A549 (cell line): ENCODE measurements at regions not wholly inside any gene's neighbourhood (a gene's known extent, or its start where the extent isn't known, plus 50 kb on each side); places are given as distances from the start of the nearest gene placed in this dataset.

ENCODE experiments used
- ATAC-seq, 2 experiments: fragments of 200-7000 bp in 1 of 2; fragments of >200 bp in 1 of 2; cut with Nextera tagmentation in 1 of 2; cut with Tn5 transposase in 1 of 2; 3 replicates each; pipeline versions ENCODE4 v1.8.0 to v1.9.1; 2018 to 2020; ENCODE audit warnings: mild to moderate bottlenecking in 1 of 2, moderate library complexity in 1 of 2
- CTCF ChIA-PET: fragments of 300-600 bp; sonication (Branson Sonifier 250); formaldehyde crosslinking; extraction: SDS; loops from one replicate; lab custom pipeline; 2021; ENCODE audit warnings: antibody characterized with exemption, inconsistent platforms; lab: Yijun Ruan, JAX
- POLR2A ChIA-PET: fragments of 350-600 bp; formaldehyde crosslinking; extraction: SDS; loops from one replicate; lab custom pipeline; 2021; ENCODE audit warnings: antibody characterized with exemption, inconsistent platforms; lab: Yijun Ruan, JAX
- DNase-seq, 2 experiments: peaks; one replicate each; pipeline versions ENCODE4 v3.0.0 to v3.0.0-alpha.2; 2011 to 2016; ENCODE audit warnings: low read depth in 1 of 2, low spot score in 1 of 2
- FAIRE-seq: peaks from 2 replicates; lab custom pipeline; 2011; peaks lifted over from hg19 to GRCh38; lab: Jason Lieb, UNC
- H3K27ac ChIP-seq, 2 experiments: fragments of >200 bp; sonication (Bioruptor Twin); formaldehyde crosslinking; 3 replicates each; pipeline ENCODE4 v1.5.1; 2016 to 2017
- H3K4me1 ChIP-seq: fragments of >200 bp; sonication (Bioruptor Twin); formaldehyde crosslinking; 3 replicates; pipeline ENCODE4 v1.6.1; 2016
- H3K4me2 ChIP-seq: fragments of >200 bp; sonication (Bioruptor Twin); formaldehyde crosslinking; 3 replicates; pipeline ENCODE4 v1.6.1; 2016
- H3K4me3 ChIP-seq: fragments of >200 bp; sonication (Bioruptor Twin); formaldehyde crosslinking; 3 replicates; pipeline ENCODE4 v1.5.1; 2016
- H3K9me3 ChIP-seq: fragments of >200 bp; sonication (Bioruptor Twin); formaldehyde crosslinking; 3 replicates; pipeline ENCODE4 v1.6.1; 2016
- ATOH8 ChIP-seq: fragments of 250-450 bp; sonication (Bioruptor Pico); IDR thresholded peaks from 2 replicates; pipeline ENCODE4 v1.5.0; 2020; ENCODE audit warnings: low read depth, mild to moderate bottlenecking, moderate library complexity
- CBX8 ChIP-seq: fragments of 200-600 bp; sonication (generic); IDR thresholded peaks from 2 replicates; pipeline ENCODE4 v1.6.1; 2016
- CEBPB ChIP-seq, 2 experiments: fragments of >200 bp in 1 of 2; sonication (Bioruptor Twin) in 1 of 2; formaldehyde crosslinking in 1 of 2; IDR thresholded peaks; 2 replicates each; pipeline ENCODE4 v1.6.1; 2012 to 2016
- E2F6 ChIP-seq: IDR thresholded peaks from 2 replicates; pipeline ENCODE4 v1.6.1; 2012; ENCODE audit warnings: low read depth, borderline replicate concordance
- EHF ChIP-seq: fragments of 250-450 bp; sonication (Bioruptor Pico); IDR thresholded peaks from 2 replicates; pipeline ENCODE4 v1.5.0; 2020; ENCODE audit warnings: mild to moderate bottlenecking
- ELK1 ChIP-seq: fragments of 150-350 bp; IDR thresholded peaks from 2 replicates; pipeline ENCODE4 v1.6.1; 2014; ENCODE audit warnings: low read depth, mild to moderate bottlenecking, low read length
- EP300 ChIP-seq, 2 experiments: fragments of >200 bp; sonication (Bioruptor Twin); formaldehyde crosslinking; IDR thresholded peaks; 2 replicates in 1 of 2; 3 replicates in 1 of 2; pipeline ENCODE4 v1.6.1; 2016 to 2017
- FOSL2 ChIP-seq, 2 experiments: fragments of 450-650 bp in 1 of 2; fragments of >200 bp in 1 of 2; sonication (Bioruptor Twin) in 1 of 2; formaldehyde crosslinking; IDR thresholded peaks; 2 replicates each; pipeline versions ENCODE4 v1.5.0 to v1.6.1; 2016 to 2020; ENCODE audit warnings: mild to moderate bottlenecking in 1 of 2, moderate library complexity in 1 of 2
- HMGXB4 ChIP-seq: fragments of 250-450 bp; sonication (Bioruptor Pico); IDR thresholded peaks from 2 replicates; pipeline ENCODE4 v1.5.0; 2021; ENCODE audit warnings: mild to moderate bottlenecking, moderate library complexity, borderline replicate concordance
- HOXB13 ChIP-seq: fragments of 250-450 bp; sonication (Bioruptor Pico); IDR thresholded peaks from 2 replicates; pipeline ENCODE4 v1.5.0; 2020; ENCODE audit warnings: low read depth, mild to moderate bottlenecking, moderate library complexity
- HOXB5 ChIP-seq: fragments of 250-450 bp; sonication (Bioruptor Pico); IDR thresholded peaks from 2 replicates; pipeline ENCODE4 v1.5.0; 2020; ENCODE audit warnings: mild to moderate bottlenecking, moderate library complexity
- JUN ChIP-seq, 2 experiments: fragments of >200 bp; sonication (Bioruptor Twin); formaldehyde crosslinking; IDR thresholded peaks; 2 replicates in 1 of 2; 3 replicates in 1 of 2; pipeline ENCODE4 v1.6.1; 2016 to 2017
- NPAS2 ChIP-seq: fragments of 250-450 bp; sonication (Bioruptor Pico); IDR thresholded peaks from 2 replicates; pipeline ENCODE4 v1.8.0; 2022; ENCODE audit warnings: mild to moderate bottlenecking, moderate library complexity, borderline replicate concordance
- NR3C1 ChIP-seq: fragments of >200 bp; sonication (Bioruptor Twin); formaldehyde crosslinking; IDR thresholded peaks from 3 replicates; pipeline ENCODE4 v1.6.1; 2017
- PHF8 ChIP-seq: fragments of 200-600 bp; sonication (generic); IDR thresholded peaks from 2 replicates; pipeline ENCODE4 v1.6.1; 2016; ENCODE audit warnings: low read depth, mild to moderate bottlenecking, antibody characterized with exemption, moderate library complexity, borderline replicate concordance
- POLR2AphosphoS2 ChIP-seq: conservative IDR thresholded peaks from 2 replicates; pipeline ENCODE4 v1.6.1; 2012; ENCODE audit warnings: low read length, improper control_type of control experiment, inconsistent platforms
- RAD21 ChIP-seq, 2 experiments: fragments of >200 bp in 1 of 2; sonication (Bioruptor Twin) in 1 of 2; formaldehyde crosslinking in 1 of 2; IDR thresholded peaks in 1 of 2; conservative IDR thresholded peaks in 1 of 2; 2 replicates in 1 of 2; 3 replicates in 1 of 2; pipeline ENCODE4 v1.6.1; 2012 to 2018; ENCODE audit warnings: inconsistent platforms in 1 of 2
- RFX5 ChIP-seq: fragments of 450-650 bp; IDR thresholded peaks from 2 replicates; pipeline ENCODE4 v1.7.1; 2014; ENCODE audit warnings: antibody characterized with exemption, mild to moderate bottlenecking, moderate library complexity
- RNF2 ChIP-seq: fragments of 200-600 bp; sonication (generic); IDR thresholded peaks from 2 replicates; pipeline ENCODE4 v1.6.1; 2016; ENCODE audit warnings: low read depth, mild to moderate bottlenecking, antibody characterized with exemption, moderate library complexity, borderline replicate concordance
- SMC3 ChIP-seq: fragments of >200 bp; sonication (Bioruptor Twin); formaldehyde crosslinking; IDR thresholded peaks from 3 replicates; pipeline ENCODE4 v1.6.1; 2018; ENCODE audit warnings: inconsistent platforms
- ZNF302 ChIP-seq: fragments of 250-450 bp; sonication (Bioruptor Pico); IDR thresholded peaks from 2 replicates; pipeline ENCODE4 v1.9.0; 2021; ENCODE audit warnings: inconsistent platforms, mild to moderate bottlenecking, moderate library complexity
- ZSCAN20 ChIP-seq: fragments of 250-450 bp; sonication (Bioruptor Pico); IDR thresholded peaks from 2 replicates; pipeline ENCODE4 v1.8.0; 2022; ENCODE audit warnings: mild to moderate bottlenecking, moderate library complexity
- WGBS: methylation state at CpG from one replicate; pipeline ENCODE4 v1.1.6; 2017; ENCODE audit errors: missing lambda C conversion rate; 5-methylcytosine and 5-hydroxymethylcytosine counted together
- TF ChIP-seq, protein P1 (sequence below): fragments of >200 bp; sonication (Bioruptor Twin); formaldehyde crosslinking; IDR thresholded peaks from 3 replicates; pipeline ENCODE4 v1.5.1; 2016

DNA sequence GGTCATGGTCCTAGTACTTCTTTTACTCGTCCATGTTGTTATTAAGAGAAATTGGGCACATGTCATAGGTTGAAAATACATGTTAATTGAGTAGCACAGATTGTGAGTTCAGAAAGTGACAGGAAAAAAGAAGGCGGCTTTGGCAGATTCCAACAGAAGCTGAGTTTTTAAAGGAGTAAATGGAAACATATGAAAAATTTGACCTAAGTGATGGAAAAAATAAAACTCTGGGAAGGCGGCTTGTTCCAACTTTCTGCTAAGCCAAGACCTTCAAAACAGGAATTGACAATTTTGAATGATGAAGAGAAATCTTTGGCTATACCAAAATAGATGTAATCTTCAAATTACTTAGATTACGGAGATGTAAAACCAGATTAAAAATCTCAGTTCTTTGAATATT, 868.0 kb downstream of the EPHA4 start:
- 81% methylated on average over 4 of the region's 4 CpGs for WGBS
- no peak overlapping the region for H3K4me2 ChIP-seq
- TF ChIP-seq EP300 (IDR thresholded peaks at IDR 0.05) (no peak), ZNF302 (CRISPR knock-in tag) (no peak), ATOH8 (CRISPR knock-in tag) (no peak), RNF2 (no peak), CBX8 (no peak), RAD21 (conservative IDR thresholded peaks at IDR 0.05 in 1 of 2, IDR thresholded peaks at IDR 0.05 in 1 of 2) (no peak), HOXB13 (CRISPR knock-in tag) (no peak), ZSCAN20 (CRISPR knock-in tag) (no peak), EHF (CRISPR knock-in tag) (no peak), E2F6 (no peak)
- TF ChIP-seq, all 56 proteins: peak for 0
- POLR2A ChIA-PET, result no interaction called here
- DNase-seq, result no peak
- ATAC-seq, result no peak
- Histone ChIP-seq H3K4me3 (no peak overlapping the region), H3K27ac (no peak overlapping the region), H3K9me3 (no peaks in the 10 kb centered on the region), H3K4me1 (no peaks in the 10 kb centered on the region)
- FAIRE-seq, result no peak
- CTCF ChIA-PET, result no interaction called here

DNA sequence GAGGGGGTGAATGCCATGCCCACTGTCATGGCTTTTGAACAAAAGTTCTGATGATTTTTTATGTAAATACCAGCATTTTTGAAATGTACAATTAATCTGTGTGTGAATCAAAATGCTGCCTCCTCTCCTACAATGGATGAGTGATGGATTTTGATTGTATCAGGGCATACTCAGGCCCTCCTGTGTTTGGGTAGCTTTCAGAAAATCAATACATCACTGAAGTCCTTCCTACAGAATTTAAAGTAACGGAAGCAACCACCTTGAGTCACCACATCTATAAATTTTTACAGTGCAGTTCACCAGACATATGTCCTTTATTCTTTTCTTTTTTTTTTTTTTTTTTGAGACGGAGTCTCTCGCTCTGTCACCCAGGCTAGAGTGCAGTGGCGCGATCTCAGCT, 867.3 kb downstream of the EPHA4 start:
- ChIA-PET POLR2A (no interaction called here), CTCF (no interaction called here)
- Histone ChIP-seq H3K9me3 (no peaks in the 10 kb centered on the region), H3K4me1 (no peaks in the 10 kb centered on the region), H3K4me3 (no peak overlapping the region)
- WGBS, result 84% methylated on average over 5 of the region's 5 CpGs
- TF ChIP-seq FOSL2 (IDR thresholded peaks at IDR 0.05) (no peak), FOSL2 (CRISPR knock-in tag; IDR thresholded peaks at IDR 0.05) (no peak), RAD21 (conservative IDR thresholded peaks at IDR 0.05 in 1 of 2, IDR thresholded peaks at IDR 0.05 in 1 of 2) (no peak), HOXB5 (CRISPR knock-in tag) (no peak), NPAS2 (CRISPR knock-in tag) (no peak), E2F6 (no peak), PHF8 (no peak), JUN (IDR thresholded peaks at IDR 0.05) (no peak), POLR2AphosphoS2 (no peak), RFX5 (no peak), NR3C1 (no peak), ELK1 (no peak), CBX8 (no peak), CEBPB (IDR thresholded peaks at IDR 0.05) (no peak), HMGXB4 (CRISPR knock-in tag) (no peak), SMC3 (no peak)
- TF ChIP-seq, protein P1, sequence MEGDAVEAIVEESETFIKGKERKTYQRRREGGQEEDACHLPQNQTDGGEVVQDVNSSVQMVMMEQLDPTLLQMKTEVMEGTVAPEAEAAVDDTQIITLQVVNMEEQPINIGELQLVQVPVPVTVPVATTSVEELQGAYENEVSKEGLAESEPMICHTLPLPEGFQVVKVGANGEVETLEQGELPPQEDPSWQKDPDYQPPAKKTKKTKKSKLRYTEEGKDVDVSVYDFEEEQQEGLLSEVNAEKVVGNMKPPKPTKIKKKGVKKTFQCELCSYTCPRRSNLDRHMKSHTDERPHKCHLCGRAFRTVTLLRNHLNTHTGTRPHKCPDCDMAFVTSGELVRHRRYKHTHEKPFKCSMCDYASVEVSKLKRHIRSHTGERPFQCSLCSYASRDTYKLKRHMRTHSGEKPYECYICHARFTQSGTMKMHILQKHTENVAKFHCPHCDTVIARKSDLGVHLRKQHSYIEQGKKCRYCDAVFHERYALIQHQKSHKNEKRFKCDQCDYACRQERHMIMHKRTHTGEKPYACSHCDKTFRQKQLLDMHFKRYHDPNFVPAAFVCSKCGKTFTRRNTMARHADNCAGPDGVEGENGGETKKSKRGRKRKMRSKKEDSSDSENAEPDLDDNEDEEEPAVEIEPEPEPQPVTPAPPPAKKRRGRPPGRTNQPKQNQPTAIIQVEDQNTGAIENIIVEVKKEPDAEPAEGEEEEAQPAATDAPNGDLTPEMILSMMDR, result no peak
- TF ChIP-seq, all 56 proteins: peak for 0
- no peak overlapping the region for H3K27ac ChIP-seq
- FAIRE-seq (no peak), ATAC-seq (no peak), DNase-seq (no peak)
- no peak overlapping the region for H3K4me2 ChIP-seq
